Vagina (tissue), 2 donors: ENCODE measurements at regions not wholly inside any gene's neighbourhood (a gene's known extent, or its start where the extent isn't known, plus 50 kb on each side); places are given as distances from the start of the nearest gene placed in this dataset.

ENCODE experiments used
- CTCF ChIP-seq, 3 experiments: fragments of 450-650 bp in 2 of 3; fragments of 200-600 bp in 1 of 3; sonication (generic) in 1 of 3; IDR thresholded peaks; one replicate each; pipeline ENCODE4 v1.5.1; 2017 to 2019; ENCODE audit warnings: antibody characterized with exemption in 3 of 3, mild to moderate bottlenecking in 2 of 3, moderate library complexity in 2 of 3
- POLR2A ChIP-seq, 2 donors: fragments of 450-650 bp; IDR thresholded peaks; one replicate each; pipeline ENCODE4 v1.6.1; 2017; ENCODE audit warnings: antibody characterized with exemption in 2 of 2, mild to moderate bottlenecking in 2 of 2, moderate library complexity in 2 of 2
- POLR2AphosphoS5 ChIP-seq, 2 donors: sonication (generic); formaldehyde crosslinking; IDR thresholded peaks; one replicate each; pipeline ENCODE4 v1.9.0; 2017; ENCODE audit warnings: antibody characterized with exemption in 2 of 2, mild to moderate bottlenecking in 2 of 2, low read depth in 1 of 2; ENCODE audit not compliant: insufficient read depth in 1 of 2

GRCh38 chr6:147941143-147941542, 401.5 kb upstream of the SASH1 start:
- TF ChIP-seq CTCF (IDR thresholded peaks at IDR 0.05), result no peak
- TF ChIP-seq POLR2A (IDR thresholded peaks at IDR 0.05), result no peak
- no peak for TF ChIP-seq POLR2AphosphoS5 (IDR thresholded peaks at IDR 0.05; ENCODE audit: insufficient read depth in 1 of 2, low read depth in 1 of 2)
